HEK293 (cell line): ENCODE measurements at regions not wholly inside any gene's neighbourhood (a gene's known extent, or its start where the extent isn't known, plus 50 kb on each side); places are given as distances from the start of the nearest gene placed in this dataset.

ENCODE experiments used
- CTCF ChIA-PET: fragments of 350-600 bp; formaldehyde crosslinking; extraction: SDS; loops from one replicate; lab custom pipeline; 2021; ENCODE audit warnings: antibody characterized with exemption; lab: Yijun Ruan, JAX
- POLR2A ChIA-PET: fragments of 300-600 bp; formaldehyde crosslinking; extraction: SDS; loops from one replicate; lab custom pipeline; 2020; ENCODE audit warnings: antibody characterized with exemption, inconsistent platforms; lab: Yijun Ruan, JAX
- H3K27ac ChIP-seq: fragments of 200-500 bp; sonication (Bioruptor generic); 2 replicates; pipeline ENCODE4 v1.5.1; 2014; ENCODE audit warnings: low read depth, low read length, control low read depth, inconsistent platforms; ENCODE audit errors: extremely low read depth
- H3K36me3 ChIP-seq, 2 experiments: fragments of 200-500 bp in 1 of 2; sonication (Bioruptor generic) in 1 of 2; 1 replicate in 1 of 2; 2 replicates in 1 of 2; pipeline ENCODE4 v1.5.1; 2014 to 2017; ENCODE audit warnings: inconsistent platforms in 2 of 2, low read length in 2 of 2; ENCODE audit not compliant: control insufficient read depth in 2 of 2, insufficient read depth in 1 of 2
- H3K4me1 ChIP-seq: fragments of 200-500 bp; sonication (Bioruptor generic); 2 replicates; pipeline ENCODE4 v1.5.1; 2014; ENCODE audit warnings: mild to moderate bottlenecking, low read length, inconsistent platforms; ENCODE audit not compliant: control insufficient read depth, insufficient read depth
- H3K4me3 ChIP-seq: 2 replicates; pipeline ENCODE4 v1.5.1; 2011; ENCODE audit warnings: low read depth, mild to moderate bottlenecking, control low read depth, low read length, moderate library complexity
- H3K9me3 ChIP-seq: fragments of 200-500 bp; sonication (Bioruptor generic); 2 replicates; pipeline ENCODE4 v1.5.1; 2014; ENCODE audit warnings: low read depth, low read length, inconsistent platforms; ENCODE audit not compliant: control insufficient read depth, insufficient read depth
- YY2 ChIP-seq: fragments of 450-650 bp; formaldehyde crosslinking; IDR thresholded peaks from 2 replicates; pipeline ENCODE4 v1.5.1; 2016; ENCODE audit warnings: missing biosample characterization, missing genetic modification characterization
- ZBTB20 ChIP-seq: fragments of 450-650 bp; formaldehyde crosslinking; IDR thresholded peaks from 2 replicates; pipeline ENCODE4 v1.5.1; 2016; ENCODE audit warnings: missing biosample characterization, missing genetic modification characterization
- ZNF175 ChIP-seq: fragments of 450-650 bp; formaldehyde crosslinking; IDR thresholded peaks from 2 replicates; pipeline ENCODE4 v1.5.1; 2016; ENCODE audit warnings: missing biosample characterization, missing genetic modification characterization
- ZNF221 ChIP-seq: fragments of 450-650 bp; formaldehyde crosslinking; IDR thresholded peaks from 2 replicates; pipeline ENCODE4 v1.5.1; 2017; ENCODE audit warnings: missing biosample characterization, missing genetic modification characterization, borderline replicate concordance
- ZNF274 ChIP-seq, 2 experiments: fragments of 200-500 bp in 1 of 2; fragments of 450-650 bp in 1 of 2; sonication (Bioruptor generic) in 1 of 2; formaldehyde crosslinking in 1 of 2; IDR thresholded peaks; 2 replicates each; pipeline versions ENCODE4 v1.5.1 to v1.6.1; 2014 to 2016; ENCODE audit warnings: borderline replicate concordance in 1 of 2, inconsistent platforms in 1 of 2, low read length in 1 of 2, missing biosample characterization in 1 of 2, missing genetic modification characterization in 1 of 2
- ZNF391 ChIP-seq: fragments of 450-650 bp; formaldehyde crosslinking; IDR thresholded peaks from 2 replicates; pipeline ENCODE4 v1.5.1; 2016; ENCODE audit warnings: low read depth, missing biosample characterization, missing genetic modification characterization, borderline replicate concordance
- ZNF416 ChIP-seq: fragments of 450-650 bp; formaldehyde crosslinking; IDR thresholded peaks from 2 replicates; pipeline ENCODE4 v1.5.1; 2016; ENCODE audit warnings: missing biosample characterization, missing genetic modification characterization
- ZNF423 ChIP-seq: fragments of 450-650 bp; formaldehyde crosslinking; IDR thresholded peaks from 2 replicates; pipeline ENCODE4 v1.5.1; 2016; ENCODE audit warnings: missing biosample characterization, missing genetic modification characterization
- ZNF510 ChIP-seq: fragments of 450-650 bp; formaldehyde crosslinking; IDR thresholded peaks from 2 replicates; pipeline ENCODE4 v1.5.1; 2018; ENCODE audit warnings: mild to moderate bottlenecking, missing genetic modification characterization, missing biosample characterization; ENCODE audit not compliant: insufficient replicate concordance
- ZNF621 ChIP-seq: fragments of 450-650 bp; formaldehyde crosslinking; IDR thresholded peaks from 2 replicates; pipeline ENCODE4 v1.5.1; 2017; ENCODE audit warnings: missing biosample characterization, missing genetic modification characterization
- ZNF792 ChIP-seq: fragments of 450-650 bp; formaldehyde crosslinking; IDR thresholded peaks from 2 replicates; pipeline ENCODE4 v1.5.1; 2016; ENCODE audit warnings: missing biosample characterization, missing genetic modification characterization
- TF ChIP-seq, protein P1 (sequence below): fragments of 450-650 bp; formaldehyde crosslinking; IDR thresholded peaks from 2 replicates; pipeline ENCODE4 v1.5.1; 2016; ENCODE audit warnings: missing biosample characterization, missing genetic modification characterization
- TF ChIP-seq, protein P2 (sequence below): fragments of 450-650 bp; formaldehyde crosslinking; IDR thresholded peaks from 2 replicates; pipeline ENCODE4 v1.5.1; 2016; ENCODE audit warnings: missing biosample characterization, missing genetic modification characterization
- TF ChIP-seq, protein P3 (sequence below): fragments of 450-650 bp; formaldehyde crosslinking; IDR thresholded peaks from 2 replicates; pipeline ENCODE4 v1.5.1; 2016; ENCODE audit warnings: missing biosample characterization, missing genetic modification characterization
- TF ChIP-seq, protein P4 (sequence below): fragments of 450-650 bp; formaldehyde crosslinking; IDR thresholded peaks from 2 replicates; pipeline ENCODE4 v1.5.1; 2016; ENCODE audit warnings: missing biosample characterization, missing genetic modification characterization
- TF ChIP-seq, protein P5 (sequence below): IDR thresholded peaks from 2 replicates; pipeline ENCODE4 v1.6.1; 2011; ENCODE audit warnings: mild to moderate bottlenecking, low read depth, low read length, borderline replicate concordance
- TF ChIP-seq, protein P6 (sequence below): fragments of 450-650 bp; formaldehyde crosslinking; IDR thresholded peaks from 2 replicates; pipeline ENCODE4 v1.5.1; 2016; ENCODE audit warnings: missing biosample characterization, missing genetic modification characterization, borderline replicate concordance

DNA sequence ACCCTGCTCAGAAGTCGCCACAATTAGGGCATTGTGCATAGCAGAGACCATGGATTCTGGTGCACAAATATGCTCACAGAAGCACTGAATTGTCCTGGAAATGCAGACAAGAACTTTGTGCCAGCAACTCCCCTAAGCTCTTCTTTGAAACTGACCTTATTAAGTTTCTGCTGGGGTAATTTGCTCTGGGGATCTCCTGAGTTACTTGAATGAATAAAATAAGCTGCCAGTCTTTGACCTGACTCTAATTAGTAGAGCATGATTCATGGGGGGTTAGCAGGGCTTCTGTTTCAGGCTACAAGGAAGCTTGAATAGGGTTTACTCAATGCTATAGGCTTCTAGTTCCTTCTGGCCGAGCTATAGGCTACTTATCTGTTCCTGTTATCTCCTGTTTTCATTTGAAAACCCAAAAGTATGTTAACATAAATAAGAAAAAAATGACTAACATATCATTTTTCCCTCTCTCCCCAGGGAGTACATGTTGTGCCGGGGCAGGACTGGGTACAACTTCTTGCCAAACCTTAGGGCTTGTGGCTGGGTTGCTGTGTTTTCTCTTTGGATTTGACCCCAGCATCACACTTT, 169.0 kb upstream of the TMEM229A start:
- POLR2A ChIA-PET: no interaction called here
- CTCF ChIA-PET: interaction anchor here (0.7 to 1.3 kb wide), 2 partner anchors 13 to 82 kb away, joined by 3 to 4 read pairs; no protein-coding TSS in a partner anchor
- Histone ChIP-seq H3K27ac (no peak overlapping the region), H3K4me1 (no peaks in the 10 kb centered on the region), H3K36me3 (no peaks in the 10 kb centered on the region), H3K4me3 (no peak overlapping the region), H3K9me3 (no peaks in the 10 kb centered on the region)
- TF ChIP-seq, protein P1, sequence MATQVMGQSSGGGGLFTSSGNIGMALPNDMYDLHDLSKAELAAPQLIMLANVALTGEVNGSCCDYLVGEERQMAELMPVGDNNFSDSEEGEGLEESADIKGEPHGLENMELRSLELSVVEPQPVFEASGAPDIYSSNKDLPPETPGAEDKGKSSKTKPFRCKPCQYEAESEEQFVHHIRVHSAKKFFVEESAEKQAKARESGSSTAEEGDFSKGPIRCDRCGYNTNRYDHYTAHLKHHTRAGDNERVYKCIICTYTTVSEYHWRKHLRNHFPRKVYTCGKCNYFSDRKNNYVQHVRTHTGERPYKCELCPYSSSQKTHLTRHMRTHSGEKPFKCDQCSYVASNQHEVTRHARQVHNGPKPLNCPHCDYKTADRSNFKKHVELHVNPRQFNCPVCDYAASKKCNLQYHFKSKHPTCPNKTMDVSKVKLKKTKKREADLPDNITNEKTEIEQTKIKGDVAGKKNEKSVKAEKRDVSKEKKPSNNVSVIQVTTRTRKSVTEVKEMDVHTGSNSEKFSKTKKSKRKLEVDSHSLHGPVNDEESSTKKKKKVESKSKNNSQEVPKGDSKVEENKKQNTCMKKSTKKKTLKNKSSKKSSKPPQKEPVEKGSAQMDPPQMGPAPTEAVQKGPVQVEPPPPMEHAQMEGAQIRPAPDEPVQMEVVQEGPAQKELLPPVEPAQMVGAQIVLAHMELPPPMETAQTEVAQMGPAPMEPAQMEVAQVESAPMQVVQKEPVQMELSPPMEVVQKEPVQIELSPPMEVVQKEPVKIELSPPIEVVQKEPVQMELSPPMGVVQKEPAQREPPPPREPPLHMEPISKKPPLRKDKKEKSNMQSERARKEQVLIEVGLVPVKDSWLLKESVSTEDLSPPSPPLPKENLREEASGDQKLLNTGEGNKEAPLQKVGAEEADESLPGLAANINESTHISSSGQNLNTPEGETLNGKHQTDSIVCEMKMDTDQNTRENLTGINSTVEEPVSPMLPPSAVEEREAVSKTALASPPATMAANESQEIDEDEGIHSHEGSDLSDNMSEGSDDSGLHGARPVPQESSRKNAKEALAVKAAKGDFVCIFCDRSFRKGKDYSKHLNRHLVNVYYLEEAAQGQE (tag by site-specific recombination): no peak
- no peak for TF ChIP-seq YY2 (tag by site-specific recombination)
- no peak for TF ChIP-seq ZNF423
- TF ChIP-seq, protein P2, sequence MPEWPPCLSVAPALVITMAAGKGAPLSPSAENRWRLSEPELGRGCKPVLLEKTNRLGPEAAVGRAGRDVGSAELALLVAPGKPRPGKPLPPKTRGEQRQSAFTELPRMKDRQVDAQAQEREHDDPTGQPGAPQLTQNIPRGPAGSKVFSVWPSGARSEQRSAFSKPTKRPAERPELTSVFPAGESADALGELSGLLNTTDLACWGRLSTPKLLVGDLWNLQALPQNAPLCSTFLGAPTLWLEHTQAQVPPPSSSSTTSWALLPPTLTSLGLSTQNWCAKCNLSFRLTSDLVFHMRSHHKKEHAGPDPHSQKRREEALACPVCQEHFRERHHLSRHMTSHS: no peak
- TF ChIP-seq, protein P3, sequence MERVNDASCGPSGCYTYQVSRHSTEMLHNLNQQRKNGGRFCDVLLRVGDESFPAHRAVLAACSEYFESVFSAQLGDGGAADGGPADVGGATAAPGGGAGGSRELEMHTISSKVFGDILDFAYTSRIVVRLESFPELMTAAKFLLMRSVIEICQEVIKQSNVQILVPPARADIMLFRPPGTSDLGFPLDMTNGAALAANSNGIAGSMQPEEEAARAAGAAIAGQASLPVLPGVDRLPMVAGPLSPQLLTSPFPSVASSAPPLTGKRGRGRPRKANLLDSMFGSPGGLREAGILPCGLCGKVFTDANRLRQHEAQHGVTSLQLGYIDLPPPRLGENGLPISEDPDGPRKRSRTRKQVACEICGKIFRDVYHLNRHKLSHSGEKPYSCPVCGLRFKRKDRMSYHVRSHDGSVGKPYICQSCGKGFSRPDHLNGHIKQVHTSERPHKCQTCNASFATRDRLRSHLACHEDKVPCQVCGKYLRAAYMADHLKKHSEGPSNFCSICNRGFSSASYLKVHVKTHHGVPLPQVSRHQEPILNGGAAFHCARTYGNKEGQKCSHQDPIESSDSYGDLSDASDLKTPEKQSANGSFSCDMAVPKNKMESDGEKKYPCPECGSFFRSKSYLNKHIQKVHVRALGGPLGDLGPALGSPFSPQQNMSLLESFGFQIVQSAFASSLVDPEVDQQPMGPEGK: no peak
- no peak for TF ChIP-seq ZNF274 (IDR thresholded peaks at IDR 0.05; ENCODE audit: low read length)
- no peak for TF ChIP-seq ZNF274 (tag by site-specific recombination; IDR thresholded peaks at IDR 0.05; ENCODE audit: borderline replicate concordance)
- no peak for TF ChIP-seq ZNF175 (tag by site-specific recombination)

DNA sequence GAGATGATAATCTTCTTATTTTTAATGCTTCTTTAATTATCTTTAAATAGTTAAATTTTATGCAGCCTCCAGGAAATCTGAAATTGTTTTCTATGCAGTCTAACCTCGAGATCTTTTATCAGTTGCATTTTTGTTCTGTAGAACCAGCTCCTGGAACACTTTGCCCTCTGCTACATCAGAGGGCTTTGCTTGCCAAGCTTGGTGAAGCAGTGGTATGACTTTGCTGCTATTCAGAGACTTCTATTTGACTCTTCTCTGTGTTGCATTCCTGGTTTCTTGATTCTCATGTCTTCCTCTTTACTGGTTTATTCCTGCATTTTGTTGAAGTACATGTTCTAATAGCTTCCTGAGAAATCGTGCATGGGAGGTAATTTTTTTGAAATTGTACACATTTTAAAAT, 163.7 kb upstream of the TMEM229A start:
- no peak overlapping the region for H3K27ac ChIP-seq
- H3K9me3 ChIP-seq: no peaks in the 10 kb centered on the region
- no peak overlapping the region for H3K4me3 ChIP-seq
- ChIA-PET POLR2A (no interaction called here), CTCF (no interaction called here)
- H3K36me3 ChIP-seq: no peaks in the 10 kb centered on the region
- H3K4me1 ChIP-seq: no peaks in the 10 kb centered on the region
- TF ChIP-seq, protein P4, sequence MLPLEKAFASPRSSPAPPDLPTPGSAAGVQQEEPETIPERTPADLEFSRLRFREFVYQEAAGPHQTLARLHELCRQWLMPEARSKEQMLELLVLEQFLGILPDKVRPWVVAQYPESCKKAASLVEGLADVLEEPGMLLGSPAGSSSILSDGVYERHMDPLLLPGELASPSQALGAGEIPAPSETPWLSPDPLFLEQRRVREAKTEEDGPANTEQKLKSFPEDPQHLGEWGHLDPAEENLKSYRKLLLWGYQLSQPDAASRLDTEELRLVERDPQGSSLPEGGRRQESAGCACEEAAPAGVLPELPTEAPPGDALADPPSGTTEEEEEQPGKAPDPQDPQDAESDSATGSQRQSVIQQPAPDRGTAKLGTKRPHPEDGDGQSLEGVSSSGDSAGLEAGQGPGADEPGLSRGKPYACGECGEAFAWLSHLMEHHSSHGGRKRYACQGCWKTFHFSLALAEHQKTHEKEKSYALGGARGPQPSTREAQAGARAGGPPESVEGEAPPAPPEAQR (tag by site-specific recombination): no peak
- no peak for TF ChIP-seq ZNF416 (tag by site-specific recombination)
- no peak for TF ChIP-seq ZNF792
- TF ChIP-seq ZNF510: no peak
- TF ChIP-seq ZBTB20 (tag by site-specific recombination): no peak
- TF ChIP-seq, protein P5, sequence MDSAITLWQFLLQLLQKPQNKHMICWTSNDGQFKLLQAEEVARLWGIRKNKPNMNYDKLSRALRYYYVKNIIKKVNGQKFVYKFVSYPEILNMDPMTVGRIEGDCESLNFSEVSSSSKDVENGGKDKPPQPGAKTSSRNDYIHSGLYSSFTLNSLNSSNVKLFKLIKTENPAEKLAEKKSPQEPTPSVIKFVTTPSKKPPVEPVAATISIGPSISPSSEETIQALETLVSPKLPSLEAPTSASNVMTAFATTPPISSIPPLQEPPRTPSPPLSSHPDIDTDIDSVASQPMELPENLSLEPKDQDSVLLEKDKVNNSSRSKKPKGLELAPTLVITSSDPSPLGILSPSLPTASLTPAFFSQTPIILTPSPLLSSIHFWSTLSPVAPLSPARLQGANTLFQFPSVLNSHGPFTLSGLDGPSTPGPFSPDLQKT: no peak
- TF ChIP-seq, protein P2: no peak
- TF ChIP-seq ZNF391 (tag by site-specific recombination): no peak
- no peak for TF ChIP-seq ZNF621
- TF ChIP-seq, protein P6, sequence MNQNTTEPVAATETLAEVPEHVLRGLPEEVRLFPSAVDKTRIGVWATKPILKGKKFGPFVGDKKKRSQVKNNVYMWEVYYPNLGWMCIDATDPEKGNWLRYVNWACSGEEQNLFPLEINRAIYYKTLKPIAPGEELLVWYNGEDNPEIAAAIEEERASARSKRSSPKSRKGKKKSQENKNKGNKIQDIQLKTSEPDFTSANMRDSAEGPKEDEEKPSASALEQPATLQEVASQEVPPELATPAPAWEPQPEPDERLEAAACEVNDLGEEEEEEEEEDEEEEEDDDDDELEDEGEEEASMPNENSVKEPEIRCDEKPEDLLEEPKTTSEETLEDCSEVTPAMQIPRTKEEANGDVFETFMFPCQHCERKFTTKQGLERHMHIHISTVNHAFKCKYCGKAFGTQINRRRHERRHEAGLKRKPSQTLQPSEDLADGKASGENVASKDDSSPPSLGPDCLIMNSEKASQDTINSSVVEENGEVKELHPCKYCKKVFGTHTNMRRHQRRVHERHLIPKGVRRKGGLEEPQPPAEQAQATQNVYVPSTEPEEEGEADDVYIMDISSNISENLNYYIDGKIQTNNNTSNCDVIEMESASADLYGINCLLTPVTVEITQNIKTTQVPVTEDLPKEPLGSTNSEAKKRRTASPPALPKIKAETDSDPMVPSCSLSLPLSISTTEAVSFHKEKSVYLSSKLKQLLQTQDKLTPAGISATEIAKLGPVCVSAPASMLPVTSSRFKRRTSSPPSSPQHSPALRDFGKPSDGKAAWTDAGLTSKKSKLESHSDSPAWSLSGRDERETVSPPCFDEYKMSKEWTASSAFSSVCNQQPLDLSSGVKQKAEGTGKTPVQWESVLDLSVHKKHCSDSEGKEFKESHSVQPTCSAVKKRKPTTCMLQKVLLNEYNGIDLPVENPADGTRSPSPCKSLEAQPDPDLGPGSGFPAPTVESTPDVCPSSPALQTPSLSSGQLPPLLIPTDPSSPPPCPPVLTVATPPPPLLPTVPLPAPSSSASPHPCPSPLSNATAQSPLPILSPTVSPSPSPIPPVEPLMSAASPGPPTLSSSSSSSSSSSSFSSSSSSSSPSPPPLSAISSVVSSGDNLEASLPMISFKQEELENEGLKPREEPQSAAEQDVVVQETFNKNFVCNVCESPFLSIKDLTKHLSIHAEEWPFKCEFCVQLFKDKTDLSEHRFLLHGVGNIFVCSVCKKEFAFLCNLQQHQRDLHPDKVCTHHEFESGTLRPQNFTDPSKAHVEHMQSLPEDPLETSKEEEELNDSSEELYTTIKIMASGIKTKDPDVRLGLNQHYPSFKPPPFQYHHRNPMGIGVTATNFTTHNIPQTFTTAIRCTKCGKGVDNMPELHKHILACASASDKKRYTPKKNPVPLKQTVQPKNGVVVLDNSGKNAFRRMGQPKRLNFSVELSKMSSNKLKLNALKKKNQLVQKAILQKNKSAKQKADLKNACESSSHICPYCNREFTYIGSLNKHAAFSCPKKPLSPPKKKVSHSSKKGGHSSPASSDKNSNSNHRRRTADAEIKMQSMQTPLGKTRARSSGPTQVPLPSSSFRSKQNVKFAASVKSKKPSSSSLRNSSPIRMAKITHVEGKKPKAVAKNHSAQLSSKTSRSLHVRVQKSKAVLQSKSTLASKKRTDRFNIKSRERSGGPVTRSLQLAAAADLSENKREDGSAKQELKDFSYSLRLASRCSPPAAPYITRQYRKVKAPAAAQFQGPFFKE (tag by site-specific recombination): no peak
- no peak for TF ChIP-seq ZNF221
